Fibroblast of skin of right quadriceps (primary cell): ENCODE measurements at regions not wholly inside any gene's neighbourhood (a gene's known extent, or its start where the extent isn't known, plus 50 kb on each side); places are given as distances from the start of the nearest gene placed in this dataset.
A peak's percentile ranks its signal among the peaks of the same experiment; 100 is the strongest.

Experiments
- DNase-seq: peaks from one replicate; pipeline ENCODE4 v3.0.0-alpha.2; 2013

DNA sequence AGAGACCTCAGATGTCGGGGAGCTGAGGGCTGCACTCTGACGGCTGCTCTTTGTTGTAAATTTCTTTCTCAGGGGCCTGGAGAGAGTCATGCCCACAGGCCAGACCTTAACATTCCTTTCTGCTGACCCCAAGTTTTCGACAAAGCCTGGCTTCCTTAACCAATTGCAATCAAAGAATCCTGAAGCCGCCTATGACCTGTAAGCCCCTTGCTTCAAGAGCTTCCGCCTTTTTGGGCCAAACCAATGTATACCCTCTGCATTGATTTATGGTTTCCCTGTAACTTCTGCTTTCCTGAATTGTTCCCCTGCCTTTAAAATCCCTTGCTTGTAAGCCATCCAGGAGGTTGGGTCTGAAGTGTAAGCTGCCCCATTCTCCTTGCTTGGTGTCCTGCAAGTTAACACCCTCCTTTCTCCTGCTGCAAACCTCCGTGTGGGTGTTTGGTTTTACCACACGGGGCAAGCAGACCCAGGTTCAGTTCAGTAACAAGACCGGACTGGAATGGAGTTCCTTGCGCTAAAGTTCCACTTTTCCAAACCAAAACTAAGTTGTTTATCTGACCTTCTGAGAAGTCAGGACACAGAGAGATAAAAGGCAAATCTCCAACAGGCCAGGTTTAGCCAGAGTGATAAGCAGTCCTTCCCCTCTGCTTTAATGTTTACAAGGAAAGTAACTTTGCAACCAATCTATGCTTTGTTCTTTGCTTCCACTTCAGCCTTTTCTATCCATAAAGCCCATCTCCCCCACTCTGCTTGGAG, 141.6 kb downstream of the KCNJ12 start:
- no peak for DNase-seq

DNA sequence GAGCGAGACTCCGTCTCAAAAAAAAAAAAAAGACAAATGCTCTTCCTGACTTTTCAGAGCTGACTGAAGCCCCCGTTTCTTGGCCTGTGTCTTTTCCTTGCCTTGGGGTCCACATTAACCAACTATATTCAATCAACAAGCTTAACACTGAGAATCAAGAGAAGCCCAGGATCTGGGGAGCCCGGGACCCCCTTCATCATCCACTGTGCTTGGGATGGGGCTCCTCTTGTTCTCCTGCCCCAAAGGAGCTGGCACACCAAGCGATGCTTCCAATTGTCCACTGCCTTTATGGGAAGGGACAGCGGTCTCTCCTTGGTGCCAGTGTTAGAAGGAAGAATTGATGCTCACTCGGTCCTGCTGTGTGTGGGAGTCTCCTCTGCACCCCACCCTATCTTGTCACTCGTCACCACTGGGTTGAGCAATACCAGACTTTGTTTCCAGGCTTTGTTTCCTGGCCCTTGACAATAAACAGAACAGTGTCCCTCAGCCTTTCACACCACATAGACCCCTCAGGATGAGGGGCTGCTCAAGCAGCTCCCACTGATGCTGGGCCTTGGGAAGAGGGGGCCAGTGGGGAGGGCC, 146.7 kb downstream of the KCNJ12 start:
- DNase-seq = no peak

DNA sequence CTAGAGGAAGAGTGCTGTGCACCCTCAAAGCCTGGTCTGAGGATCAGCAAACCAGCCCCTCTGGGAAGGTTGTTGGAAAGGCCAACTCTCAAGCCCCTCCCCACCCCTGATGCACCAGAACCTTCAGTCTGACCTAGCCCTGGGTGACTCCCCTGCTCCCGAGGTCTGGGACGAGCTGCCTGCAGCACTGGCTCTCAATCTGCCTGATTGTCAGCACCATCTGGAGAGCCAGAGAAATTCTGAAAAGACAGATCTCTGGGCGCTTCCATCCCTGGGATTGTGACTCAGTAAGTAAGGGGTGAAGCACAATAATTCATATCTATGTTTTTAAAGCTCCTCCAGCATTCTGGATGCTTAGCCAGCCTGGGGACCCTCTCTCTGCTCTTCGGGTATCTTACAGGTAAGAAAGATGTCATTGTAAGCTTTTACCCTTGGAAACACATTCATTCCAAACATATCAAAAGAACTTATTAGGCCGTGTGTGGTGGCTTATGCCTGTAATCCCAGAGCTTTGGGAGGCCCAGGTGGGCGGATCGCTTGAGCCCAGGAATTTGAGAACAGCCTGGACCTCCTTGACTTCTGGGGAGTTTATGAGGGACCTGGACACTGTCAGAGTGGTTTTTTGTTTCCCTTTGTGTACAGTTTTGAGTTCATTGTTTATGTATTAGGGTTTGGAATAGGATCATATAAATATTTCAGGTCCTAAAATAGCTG, 147.5 kb downstream of the KCNJ12 start:
- no peak for DNase-seq

DNA sequence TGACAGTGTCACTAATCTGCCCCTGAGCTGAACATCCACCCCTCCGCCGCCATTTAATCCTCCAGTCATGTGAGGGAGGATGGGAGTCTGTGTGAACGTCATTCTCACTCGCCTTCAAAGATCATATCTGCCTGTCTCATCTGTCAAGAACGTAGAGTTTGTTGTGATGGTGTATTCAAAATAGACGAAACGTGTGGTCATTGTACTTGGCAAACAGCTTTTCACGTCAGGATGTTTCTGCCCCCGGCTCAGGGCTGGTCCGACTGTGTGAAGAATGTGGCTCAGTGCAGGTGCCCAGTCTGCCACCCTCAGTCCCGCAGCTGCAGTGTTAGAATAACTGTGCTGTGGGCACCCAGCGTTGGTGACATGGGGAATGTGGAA, 148.0 kb downstream of the KCNJ12 start:
- DNase-seq = peak; percentile 11

DNA sequence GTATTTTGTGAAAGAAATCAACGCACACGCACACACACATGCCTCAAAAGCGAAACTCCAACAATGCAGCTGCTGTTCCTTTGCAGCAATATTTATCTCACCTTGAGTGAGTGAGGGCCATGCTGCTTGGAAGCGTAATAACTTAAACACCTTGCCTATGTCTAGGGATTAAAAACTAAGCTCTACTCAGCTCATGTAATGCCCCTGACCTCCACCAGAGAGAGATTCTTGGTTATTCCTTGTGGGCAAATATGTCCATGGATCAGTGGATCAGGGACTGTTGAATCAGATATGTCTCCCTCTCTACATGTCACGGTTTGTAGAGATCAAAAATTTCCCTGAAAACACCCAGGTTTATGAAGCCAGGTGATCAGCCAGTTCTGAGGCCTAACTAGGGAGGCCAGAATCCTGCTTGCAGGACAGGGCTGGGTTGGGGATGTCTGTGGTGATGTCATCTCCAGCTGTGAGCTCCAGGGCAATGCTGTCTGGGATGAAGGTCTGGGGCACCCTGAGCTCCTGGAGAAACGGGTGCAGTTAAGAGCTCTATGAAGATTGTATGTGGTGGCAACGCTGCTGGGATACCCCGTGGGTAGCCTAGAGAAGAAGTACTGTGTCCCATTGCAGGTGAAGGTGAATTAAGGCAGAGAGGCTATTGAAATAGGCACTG, 149.4 kb downstream of the KCNJ12 start:
- no peak for DNase-seq

GRCh38 chr17:21528031-21528695, 152.0 kb downstream of the KCNJ12 start:
- DNase-seq = no peak

DNA sequence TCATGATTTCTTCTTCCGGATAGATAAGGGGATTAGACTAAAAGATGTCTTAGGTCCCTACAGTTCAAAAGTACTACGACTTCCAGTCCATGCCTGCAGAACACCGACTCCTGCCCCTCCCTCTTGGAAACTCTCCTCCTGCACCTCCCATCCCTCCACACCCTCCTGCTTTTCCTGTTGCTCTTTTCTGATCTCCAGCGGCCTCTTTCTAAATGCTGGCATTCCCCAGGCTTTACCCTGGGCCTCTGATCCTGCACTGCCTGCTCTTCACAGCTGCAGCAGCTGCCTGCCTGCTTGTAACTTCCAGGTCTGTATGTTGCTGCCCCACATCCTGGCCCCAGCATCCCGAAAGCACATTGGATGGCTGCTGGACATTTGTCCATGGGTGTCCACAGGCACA, 154.2 kb downstream of the KCNJ12 start:
- no peak for DNase-seq

GRCh38 chr17:21530841-21531240, 154.7 kb downstream of the KCNJ12 start:
- DNase-seq = no peak

DNA sequence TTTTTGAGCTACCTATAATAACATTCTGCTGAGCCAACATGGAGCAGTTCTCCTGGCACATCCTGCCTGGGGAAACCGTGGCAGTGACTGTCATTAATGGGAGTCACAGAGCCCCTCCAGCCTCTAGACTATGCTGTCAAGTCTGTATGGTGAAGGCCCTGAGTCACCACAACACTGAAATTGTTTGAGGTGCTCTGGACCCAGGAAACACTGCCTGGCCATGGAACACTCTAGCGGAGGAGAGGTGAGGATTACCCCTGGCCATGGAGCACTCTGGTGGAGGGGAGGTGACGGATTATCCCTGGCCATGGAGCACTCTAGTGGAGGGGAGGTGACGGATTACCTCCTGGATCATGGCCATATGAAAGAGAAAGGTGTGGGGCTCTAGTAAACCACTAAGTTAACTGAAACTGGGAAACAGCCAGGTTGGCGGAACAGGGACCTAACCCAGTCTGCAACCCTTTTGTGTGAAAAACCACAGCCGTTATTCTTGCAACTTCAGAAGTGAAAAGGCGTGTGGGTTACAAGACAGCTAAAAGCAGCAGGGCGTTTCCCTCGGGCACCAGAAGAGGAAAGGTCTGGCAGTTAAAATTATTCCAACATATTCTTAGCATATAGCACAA, 156.7 kb downstream of the KCNJ12 start:
- DNase-seq = no peak

GRCh38 chr17:21535686-21536375, 156.5 kb upstream of the KCNJ18 start:
- DNase-seq = no peak

DNA sequence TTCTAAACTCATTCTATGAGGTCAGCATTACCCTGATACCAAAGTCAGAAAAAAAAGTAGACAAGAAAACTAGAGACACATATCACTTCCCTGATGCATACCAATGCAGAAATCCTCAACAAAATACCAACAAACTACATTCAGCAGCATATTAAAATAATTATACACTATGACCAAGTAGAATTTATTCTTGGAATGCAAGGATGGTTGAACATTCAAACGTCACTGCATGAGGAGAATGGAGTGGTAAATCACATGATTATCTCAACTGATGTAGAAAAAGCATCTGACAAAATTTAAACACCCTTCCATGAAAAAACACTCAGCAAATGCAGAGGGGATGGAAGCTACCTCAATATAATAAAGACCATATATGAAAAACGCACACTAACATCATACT, 155.0 kb upstream of the KCNJ18 start:
- no peak for DNase-seq

- no peak for DNase-seq
These were observed 153.7 kb upstream of the KCNJ18 start for GRCh38 chr17:21538615-21539014.

GRCh38 chr17:21539146-21539545, 153.2 kb upstream of the KCNJ18 start:
- no peak for DNase-seq

GRCh38 chr17:21540502-21540901, 151.8 kb upstream of the KCNJ18 start:
- DNase-seq = no peak

- DNase-seq = no peak
These were observed 150.3 kb upstream of the KCNJ18 start for GRCh38 chr17:21542070-21542469.

- no peak for DNase-seq
These were observed 149.3 kb upstream of the KCNJ18 start for GRCh38 chr17:21542991-21543390.

DNA sequence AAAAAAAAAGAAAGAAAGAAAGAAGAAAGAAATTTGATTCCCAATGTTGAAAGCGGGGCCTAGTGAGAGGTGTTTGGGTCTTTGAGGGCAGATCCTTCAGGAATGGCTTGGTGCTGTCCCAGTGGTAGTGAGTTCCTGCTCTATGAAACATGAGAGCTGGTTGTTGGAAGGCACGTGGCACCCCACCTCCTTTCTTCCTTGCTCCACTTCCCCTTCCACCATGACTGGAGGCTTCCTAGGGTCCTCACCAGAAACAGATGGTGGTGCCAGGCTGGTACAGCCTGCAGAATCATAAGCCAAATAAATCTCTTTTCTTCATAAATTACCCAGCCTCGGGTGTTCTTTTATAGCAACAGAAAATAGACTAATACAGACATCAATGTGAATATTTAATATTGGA, 147.3 kb upstream of the KCNJ18 start:
- no peak for DNase-seq

DNA sequence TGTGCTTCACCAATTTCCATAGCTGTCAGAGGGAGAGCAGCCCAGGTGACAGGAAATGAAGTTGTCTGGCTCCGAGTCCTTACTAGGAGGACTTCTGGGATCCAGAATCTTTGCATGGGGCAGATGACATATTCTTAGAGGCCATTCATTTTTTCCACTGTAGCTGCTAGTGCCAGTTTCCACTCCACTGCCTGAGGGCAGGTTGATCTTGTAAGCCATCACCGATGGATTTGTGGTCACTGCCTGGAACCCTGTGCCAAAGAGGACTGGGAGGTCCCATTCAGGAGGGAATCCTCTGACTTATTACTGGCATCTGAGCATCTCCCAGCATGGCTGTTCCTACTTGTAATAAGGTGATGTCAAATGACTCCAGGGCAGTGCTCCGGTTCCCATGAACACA, 144.1 kb upstream of the KCNJ18 start:
- no peak for DNase-seq

DNA sequence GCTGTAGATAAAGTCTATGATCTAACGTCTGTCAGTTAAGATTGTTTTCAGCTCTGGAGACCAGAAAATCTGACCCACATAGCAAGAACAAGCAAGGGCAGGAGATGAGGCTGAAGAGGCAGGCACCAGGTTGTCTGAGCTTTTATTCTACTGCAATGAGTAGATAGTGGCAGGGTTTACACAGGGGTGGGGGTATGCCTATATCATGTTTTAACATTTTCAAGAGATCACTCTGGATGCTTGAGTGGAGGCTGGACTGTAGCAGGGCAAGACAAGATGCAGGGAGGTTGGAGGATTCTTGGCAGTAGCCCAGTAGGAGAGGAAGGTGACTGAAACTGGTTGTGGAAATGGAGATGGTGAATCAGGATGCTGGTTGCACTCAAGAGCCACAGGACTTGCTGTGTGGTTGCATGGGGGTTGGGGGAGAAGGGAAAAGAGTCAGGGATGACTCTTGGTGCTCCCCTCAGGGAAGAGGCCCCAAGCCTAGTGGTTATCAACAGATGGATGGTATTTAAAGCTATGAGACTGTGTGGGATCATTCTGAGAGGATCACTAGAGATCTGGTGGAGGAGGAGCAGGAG, 143.1 kb upstream of the KCNJ18 start:
- DNase-seq = peak; percentile 81

- DNase-seq = peak; percentile 81
These were observed 142.3 kb upstream of the KCNJ18 start for GRCh38 chr17:21550031-21550430.

DNA sequence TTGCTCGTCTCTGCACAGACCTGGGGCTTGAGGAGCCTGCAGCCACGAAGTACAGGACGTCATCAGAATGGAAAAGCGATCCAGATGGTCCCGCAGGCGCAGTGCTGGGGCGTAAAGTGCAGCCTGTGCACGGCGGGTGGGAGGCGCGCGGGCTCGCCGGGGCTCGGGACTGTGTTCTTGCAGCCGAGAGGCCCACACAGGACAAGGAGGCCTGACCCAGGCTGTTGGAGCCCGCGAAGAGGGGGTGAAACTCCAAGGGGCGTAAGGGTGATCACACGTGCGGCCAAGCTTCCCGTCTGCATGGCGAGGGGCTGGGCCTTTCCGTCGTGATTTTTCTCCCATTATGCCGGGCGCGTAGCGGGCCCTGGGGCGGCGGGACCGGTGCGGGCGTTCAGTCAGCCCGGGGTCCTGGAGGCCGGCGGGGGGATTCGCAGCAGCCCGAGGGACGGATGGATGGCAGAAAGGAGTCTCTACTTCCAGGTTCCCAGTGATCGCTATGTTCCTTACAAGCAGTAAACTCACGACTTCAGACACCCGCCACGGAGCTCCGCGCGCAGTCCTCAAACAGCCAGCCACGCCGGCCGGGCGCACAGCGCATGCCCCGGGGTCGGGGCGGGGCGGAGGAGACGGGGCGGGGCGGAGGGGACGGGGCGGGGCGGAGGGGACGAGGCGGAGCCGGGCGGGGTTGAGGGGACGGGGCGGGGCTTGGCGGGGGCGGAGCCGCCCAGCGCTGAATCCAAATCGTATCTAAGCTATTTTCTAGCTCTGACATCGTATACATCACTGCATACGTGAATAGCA, 141.0 kb upstream of the KCNJ18 start:
- DNase-seq = peak; percentile 84
